ENCODE measurements at regions not wholly inside any gene's neighbourhood (a gene's known extent, or its start where the extent isn't known, plus 50 kb on each side); places are given as distances from the start of the nearest gene placed in this dataset.
A peak's percentile ranks its signal among the peaks of the same experiment; 100 is the strongest.

DNA sequence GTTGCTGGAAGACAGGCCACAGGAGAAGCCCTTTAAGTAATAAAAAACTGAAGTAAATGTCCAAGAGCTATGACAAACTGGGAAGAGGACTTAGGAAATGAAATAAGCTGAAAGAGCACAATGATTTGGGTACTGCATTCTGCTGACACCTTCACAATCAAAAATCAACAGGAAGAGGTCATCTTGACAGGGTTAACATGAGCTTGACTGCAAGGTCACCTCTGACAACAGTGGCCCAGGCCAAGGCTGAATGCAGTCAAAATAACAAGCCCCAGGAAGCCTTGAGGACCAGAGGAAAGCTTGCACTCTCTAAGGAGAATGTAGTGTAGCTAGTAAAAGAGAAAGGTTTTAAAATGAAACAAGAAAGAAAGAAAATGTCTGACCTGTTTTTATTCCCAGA is 179.3 kb downstream of the SEC16B start:
- DNase-seq (ENCODE audit: low read depth): no peak

DNA sequence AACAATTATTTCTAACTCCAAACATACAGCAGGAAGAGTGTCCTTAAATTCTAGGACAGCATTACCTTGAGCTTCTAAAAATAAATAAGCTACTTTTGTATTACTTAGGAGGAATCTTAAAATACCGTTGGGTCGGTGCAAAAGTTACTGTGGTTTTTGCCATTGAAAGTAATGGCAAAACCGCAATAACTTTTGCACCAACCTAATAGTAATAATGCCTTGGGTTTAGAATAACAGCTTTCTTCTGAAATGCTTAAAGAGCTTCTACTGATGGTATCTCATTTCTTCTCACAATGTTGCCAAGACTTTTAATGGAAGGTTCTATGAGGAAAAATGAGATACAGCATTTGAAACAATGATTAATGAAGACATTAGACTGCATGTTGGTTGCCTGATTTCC is 179.9 kb downstream of the SEC16B start:
- DNase-seq (ENCODE audit: low read depth): no peak

DNA sequence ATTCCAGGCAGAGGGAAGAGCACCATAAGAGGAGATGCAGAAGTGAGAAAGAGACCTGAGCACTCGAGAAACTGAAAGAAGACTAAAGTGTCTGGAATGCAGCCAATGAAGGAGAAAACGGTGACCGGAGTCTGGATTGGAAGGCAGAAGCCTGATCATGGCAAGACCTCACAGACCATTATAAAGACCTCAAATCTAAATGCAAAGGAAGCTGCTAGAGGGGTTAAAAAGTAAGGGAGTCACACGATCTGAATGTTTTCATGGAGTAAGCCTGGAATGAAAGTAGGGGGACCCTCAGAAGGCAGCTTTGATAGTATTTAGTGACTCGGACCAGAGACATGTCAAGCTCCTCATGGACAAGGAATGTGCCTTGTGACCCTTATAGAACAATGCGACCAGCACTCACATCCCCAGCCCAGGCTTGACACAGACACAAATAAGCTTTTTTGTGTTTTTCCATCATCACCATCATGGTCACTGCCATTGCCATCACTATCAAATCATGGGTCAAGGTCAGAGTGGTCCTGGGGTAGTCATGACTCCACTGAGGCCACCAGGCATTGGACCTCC is 183.6 kb downstream of the SEC16B start:
- DNase-seq (ENCODE audit: low read depth): no peak

DNA sequence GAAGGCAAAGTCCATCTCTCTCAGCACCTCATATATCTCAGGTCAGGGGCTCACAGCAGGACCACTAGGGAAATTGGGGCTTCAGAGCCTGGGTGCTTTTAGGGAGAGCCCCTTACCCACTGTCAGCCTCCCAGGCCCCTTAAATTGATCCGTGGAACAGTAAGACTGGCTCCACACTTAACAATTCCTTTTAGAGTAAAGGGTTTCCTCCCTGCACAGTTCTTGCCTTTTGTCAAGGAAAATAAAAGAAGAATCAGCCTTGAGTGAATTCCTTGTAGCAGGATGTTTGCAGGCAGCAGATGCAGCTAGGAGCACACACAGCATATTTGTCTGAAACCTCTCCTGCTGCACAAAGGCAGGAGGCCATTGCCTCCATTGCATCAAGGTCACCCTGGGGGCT is 184.9 kb downstream of the SEC16B start:
- no peak for DNase-seq (ENCODE audit: low read depth)

DNA sequence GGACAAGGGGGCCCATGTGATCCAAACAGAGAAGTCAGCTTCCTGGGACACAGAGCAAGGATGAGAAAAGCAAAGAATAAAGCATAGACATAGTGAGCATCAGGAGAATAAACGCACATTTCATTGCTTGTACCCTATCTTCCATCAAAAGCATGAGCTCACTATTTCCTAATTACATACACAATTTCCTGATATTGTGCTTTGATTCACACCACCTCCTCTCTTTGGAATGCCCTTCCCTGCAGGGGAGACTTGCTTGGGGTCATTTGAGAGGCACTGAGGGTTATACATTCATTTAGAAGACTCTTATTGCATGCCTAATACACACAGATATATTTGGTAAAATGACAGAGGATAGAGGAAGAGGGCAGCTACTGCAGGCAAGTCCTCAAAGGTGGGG is 185.4 kb downstream of the SEC16B start:
- no peak for DNase-seq (ENCODE audit: low read depth)

DNA sequence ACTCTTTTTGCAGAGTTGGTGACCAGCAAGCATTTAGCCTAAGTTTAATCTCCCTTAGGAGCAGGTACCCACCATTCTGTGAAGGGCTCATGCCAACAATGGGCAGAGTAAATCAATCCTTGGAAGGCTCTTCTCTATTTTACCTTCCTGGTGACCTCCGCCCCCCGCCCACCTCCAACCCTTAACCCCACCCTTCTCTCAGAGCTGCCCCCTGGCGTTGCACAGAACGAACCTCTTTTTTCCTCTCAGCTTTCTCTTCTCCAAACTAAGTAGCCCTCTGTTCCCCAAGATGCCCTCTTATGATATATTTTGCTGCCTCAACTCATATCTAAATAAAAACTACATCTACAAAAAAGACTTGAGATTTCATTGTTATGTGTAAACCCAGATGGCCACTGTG is 186.8 kb downstream of the SEC16B start:
- no peak for DNase-seq (ENCODE audit: low read depth)

DNA sequence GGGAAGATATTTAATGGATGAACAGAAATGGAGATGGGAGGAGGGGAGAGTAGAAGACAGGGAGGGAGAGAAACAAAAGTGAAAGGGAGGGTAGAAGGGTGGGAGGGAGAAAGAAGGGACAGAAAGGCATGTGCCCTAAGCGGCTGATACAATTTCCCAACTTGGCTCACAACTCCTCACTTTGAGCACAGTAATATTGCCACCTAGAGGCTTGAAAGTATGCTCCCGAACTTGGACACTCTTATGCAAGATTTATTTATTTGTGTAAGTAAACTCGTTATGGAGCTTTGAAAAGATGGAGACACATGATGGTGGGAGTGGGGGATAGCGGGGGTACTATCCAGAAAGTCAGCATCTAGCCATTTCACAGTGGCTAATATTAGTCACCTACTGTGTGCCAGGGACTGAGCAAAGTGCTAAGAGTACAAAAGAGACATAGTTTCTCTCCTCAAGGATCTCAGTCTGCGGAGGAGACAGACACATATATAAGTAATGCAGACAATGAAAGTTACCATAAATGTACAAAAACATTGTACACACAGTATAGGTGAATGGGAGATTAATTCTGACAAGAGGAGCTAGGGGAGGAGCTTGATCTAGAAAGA is 189.7 kb downstream of the SEC16B start:
- DNase-seq (ENCODE audit: low read depth): peak; percentile 24

DNA sequence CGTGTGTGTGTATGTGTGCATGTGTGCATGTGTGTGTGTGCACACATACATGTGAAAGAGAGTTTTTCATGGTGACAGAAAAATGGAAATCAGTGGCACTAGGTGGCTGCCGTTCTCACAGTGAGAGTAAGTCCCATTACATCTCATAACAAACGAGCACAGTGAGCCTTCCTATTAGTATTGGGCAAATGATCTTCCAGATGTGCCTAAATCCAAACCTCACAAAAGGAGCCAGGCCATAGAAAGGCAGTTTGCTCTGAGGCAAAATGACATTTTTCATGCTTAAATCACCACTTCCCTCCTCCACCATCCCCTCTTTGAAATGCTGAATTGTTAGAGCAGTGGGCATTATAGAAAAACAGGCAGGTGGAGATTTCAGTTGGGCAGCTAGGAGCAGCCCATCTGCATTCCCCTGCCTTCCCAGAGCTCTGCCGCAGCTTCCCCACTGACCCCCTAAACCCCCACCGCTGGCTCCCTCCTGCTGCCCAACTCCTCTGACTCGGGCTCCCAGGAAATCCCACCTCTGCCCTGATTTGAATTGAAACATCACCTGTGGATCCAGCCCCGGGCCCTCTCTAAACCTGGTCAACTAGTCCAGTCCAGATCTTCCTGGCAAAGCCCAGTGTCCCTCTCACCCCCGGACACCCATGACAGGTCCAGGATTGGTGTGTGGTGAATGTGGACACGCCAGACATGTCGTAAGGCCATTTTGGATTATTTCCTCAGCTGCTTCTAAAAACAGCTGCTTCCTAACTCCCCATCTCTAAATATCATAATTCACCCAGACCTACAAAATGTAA is 190.5 kb downstream of the SEC16B start:
- no peak for DNase-seq (ENCODE audit: low read depth)

DNA sequence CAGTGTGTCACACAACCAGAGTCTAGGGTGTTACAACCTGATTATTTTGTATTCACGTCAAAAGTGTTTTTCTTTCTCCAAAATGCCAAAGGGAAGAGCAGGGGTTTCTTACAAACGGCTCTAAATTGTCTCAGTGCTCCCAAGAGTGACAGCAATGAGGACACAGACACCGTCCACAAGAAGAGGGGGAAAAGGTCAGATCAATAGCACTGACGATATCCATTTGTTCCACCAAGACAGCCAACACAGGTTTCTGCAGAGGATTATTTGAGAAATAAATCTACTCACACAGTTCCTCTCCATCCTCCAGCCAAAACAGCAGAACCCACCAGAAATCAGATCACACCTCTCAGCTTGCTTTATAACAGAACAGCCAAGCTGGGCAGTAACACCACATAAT is 193.9 kb downstream of the SEC16B start:
- DNase-seq (ENCODE audit: low read depth): no peak

DNA sequence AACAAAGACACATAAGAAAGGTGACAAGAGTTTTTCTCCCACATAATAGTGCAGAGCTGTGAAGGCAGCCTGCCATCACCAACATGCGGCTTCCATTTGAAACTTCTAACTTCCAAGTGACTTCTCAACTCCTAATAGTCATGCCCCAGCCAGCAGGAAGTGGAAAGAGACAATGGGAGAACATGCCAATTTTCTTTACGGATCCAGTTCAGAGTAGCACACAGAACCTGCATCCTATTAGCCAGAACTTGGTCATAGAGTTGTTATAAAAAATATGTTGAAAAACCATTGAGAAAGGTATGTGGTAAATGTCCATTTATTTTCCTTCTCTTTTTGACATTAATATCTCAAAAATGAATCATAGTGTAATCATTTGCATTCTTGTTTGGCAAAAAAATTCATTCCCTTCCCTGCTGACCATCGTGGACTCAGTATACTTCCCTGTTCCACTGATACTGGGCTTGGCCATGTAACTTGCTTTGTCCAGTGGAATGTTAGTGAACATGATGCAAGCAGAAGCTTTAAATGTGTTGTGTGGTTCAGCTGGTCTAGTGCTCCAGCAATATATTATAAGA is 197.4 kb downstream of the SEC16B start:
- no peak for DNase-seq (ENCODE audit: low read depth)

DNA sequence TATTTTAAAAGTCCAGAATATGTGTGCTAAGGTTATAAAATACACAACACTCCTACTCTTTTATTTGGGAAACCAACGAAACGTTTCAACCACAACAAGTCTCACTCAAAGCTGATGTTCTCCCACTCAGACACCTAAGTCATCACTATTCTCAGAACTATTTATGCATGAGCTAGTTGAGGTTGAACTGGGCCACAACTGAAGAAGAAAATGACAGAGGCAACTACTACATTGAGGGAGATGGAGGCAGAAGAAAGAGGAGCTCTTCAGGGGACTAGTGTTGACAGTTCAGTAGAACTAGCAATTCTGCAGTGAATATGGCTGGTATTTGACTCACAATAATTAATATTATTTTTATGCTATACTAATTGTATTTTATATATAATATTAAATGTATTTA is 198.2 kb downstream of the SEC16B start:
- DNase-seq (ENCODE audit: low read depth): no peak

DNA sequence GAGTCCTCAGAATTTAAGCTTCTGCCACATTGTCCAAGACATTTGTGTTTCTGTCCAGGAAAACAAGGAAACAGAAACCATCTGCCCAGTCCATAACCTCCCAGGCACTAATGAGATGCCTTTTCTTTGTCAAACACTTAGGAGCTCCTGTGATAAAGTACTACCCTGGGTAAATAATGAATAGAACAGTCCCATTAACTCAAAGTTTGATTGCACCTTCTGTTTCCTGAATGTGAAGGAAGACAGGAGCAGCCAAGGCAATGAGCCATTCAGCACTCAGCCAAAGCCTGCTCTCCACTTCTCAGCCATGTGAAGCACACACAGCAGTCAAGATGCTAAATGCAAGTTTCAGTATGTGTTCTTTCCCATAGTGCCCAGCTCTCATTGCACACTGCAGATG is 199.8 kb downstream of the SEC16B start:
- no peak for DNase-seq (ENCODE audit: low read depth)

DNA sequence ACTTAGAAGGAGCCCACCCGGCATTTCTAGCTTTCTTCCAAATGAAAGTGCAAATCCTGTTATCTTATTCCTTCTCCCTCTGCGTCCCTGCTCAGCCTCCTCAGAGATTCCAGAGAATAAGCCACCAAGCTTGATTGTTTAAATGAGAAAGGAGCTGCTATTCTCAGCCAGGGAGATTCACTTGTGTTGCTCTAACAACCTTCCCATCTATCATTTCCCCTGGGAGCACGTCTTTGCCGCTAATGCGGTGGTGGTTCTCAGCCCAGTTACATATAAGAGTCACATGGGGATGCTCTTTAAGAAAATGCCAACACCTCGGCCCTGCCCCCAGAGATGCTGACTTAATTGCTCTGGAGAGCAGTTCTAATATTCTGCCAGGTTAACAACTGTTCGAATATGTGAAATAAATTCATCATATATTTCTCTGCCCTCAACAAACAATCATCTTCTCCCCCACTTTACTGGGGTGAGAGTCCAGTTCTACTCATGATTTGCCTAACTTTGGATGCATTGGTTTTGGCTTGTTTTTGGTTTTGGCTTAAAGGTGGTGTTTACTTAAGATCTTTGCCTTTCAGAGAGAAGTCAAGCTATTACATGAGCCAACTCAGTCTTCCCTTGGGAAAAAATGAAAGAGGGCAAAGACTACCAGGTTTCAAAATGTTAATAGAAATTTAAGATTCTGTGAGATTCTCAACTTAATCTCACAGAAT is 213.9 kb downstream of the SEC16B start:
- no peak for DNase-seq (ENCODE audit: low read depth)

DNA sequence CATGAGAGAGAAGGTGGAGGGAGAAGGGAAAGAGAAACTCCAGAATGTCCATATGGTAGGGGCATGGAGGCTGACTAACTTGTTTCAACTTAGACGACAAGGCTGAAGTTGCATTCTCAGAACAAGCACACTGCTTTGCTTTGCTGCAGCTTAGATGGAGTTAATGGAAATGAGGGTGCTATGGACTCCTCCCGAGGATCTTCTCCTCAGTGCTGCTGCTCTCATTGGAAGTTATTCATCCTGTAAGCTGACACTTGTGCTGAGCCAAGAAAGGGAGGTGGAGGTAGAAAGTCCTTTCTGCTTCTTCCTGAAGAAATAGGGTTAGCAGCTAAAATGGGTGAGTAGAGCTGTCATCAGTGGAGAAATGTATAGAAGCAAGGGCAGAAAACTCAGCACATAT is 215.3 kb downstream of the SEC16B start:
- DNase-seq (ENCODE audit: low read depth): no peak

DNA sequence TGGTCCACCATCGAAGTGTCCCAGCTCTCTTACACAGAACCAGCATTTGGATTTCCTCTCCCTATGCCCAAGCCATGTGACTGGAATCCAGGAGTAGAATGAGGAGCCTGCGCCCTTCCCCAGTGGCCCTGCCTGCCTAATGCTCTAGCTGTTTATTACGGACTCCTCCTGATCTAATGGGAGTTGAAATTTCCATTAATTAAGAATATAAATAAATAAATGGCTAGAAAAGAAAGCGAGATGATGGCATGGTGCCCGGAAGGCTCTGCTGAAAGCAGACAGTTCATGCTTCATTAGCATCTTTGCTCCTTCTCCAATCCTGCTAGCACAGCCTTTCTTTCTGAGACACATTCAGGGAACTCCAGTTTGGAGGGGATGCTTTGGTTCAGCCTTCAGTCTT is 216.2 kb downstream of the SEC16B start:
- no peak for DNase-seq (ENCODE audit: low read depth)

DNA sequence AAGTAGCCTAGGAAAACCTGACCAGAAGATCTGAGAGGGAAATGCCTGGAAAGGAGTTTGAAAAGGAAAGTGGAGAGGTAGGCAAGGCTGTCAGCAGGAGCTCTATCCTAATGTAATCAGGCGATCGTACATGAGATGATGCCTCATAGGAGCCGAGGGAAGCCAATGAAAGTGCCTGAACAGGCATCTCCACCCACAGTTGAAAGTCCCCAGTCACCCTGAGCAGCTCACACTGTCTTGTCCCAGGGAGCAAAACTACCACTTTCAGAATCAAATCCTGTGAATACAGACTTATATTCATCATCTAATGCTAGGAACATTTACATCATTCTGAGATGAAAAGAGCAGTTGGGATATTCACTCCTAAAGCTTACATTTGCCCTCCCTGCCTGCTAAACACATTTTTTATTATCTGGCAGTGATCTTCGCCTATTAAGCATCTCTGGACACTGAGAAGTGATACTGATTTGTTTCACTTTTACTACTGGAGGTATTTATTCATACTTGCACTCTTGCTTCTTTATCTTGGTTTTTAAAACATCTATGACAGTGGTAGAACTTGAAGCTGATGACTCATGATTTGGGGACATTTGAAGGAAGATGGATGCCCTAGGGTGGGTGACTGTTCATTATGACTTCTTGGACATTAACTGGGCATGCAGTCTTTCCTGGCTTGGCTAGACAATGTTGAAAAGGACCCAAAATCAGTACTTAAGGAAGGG is 221.6 kb downstream of the SEC16B start:
- no peak for DNase-seq (ENCODE audit: low read depth)

DNA sequence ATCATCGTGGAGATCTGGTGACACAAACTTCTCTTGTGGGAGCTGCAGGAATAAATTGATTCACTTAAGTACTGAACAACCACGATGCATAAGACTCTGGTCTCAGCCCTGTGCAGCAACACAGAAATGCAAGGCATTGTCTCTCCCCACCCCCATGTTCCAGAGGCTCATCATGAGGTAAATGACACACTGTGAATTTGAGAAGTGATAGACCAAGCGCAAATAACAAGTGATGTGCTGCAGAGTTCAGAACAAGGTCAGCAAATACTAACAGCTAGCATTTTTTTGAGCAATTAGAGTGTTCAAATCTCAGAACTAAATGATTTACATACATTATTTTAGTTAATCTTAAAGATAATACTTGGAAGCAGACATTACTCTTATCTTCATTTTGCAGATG is 223.7 kb downstream of the SEC16B start:
- DNase-seq (ENCODE audit: low read depth): no peak

DNA sequence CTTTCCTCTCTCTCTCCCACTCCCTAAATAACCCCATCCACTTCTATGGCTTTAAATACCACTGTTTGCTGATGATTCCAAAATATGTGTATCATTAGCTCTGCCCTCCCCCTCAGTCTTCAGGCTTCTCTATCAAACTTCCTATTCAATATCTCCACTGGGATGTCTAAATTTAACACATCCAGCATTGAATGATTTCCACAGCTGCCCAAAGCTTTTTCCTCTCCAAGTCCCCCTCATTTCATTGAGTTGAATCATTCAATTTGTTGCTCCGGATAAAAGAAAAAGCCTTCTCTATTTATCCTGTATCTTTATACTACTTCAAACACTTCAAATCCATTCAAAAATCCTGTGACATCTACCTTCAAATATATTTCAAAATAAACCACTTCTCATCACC is 225.0 kb downstream of the SEC16B start:
- DNase-seq (ENCODE audit: low read depth): no peak

DNA sequence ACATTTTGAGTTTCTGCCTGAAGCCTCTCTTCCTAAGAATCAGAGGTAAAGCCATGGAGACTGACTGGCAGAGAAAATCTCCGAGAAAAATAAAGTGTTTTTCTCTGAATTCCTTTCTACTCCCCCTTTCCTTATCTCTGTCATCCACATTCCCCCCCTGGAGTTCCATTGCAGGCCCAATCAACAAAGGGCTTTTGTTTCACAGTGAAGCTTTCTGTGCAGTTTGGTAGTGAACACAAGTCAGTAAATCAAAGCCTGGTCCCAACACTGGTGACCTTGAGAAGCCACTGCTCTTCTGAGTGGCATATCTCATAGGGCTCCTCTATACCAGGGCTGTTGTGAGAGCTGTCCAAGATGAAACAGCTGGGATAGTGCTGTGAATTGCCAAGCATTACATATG is 228.4 kb downstream of the SEC16B start:
- no peak for DNase-seq (ENCODE audit: low read depth)

DNA sequence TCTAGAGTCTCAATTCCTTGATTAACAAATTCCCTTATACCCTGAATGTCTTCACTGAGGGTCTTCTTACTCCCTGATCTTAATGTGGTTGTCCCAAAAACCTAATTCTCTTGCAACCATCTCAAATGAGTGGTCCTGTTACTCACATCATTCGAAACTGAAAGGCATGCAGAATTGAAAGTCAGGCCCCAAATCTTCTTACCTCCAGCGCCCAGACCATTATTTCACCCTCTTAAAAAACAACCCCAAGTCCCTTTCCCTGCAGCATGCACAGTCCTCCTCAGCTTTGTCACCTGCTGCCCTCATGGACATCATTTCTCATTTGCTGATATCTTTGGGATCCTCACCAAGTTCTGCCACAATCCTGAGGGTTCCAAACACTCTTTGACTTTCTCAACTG is 230.1 kb downstream of the SEC16B start:
- DNase-seq (ENCODE audit: low read depth): no peak

DNA sequence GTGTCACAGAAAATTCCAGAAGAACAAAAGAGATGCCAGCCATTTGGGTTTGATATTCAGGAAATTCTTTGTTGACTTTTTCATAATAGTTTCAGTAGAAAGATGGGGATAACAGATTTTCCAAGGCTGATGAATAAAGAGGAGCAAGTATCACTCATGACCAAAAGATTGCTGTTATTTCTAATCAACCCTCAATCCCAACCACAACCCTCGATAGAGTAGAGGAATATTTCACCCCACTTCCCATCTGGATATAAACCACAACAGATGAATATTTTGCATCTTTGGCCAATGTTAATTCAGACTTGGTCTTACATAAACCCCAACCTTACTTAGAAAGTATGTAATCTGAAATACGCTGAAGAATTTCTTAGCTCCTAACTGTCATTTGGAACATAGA is 232.4 kb downstream of the SEC16B start:
- DNase-seq (ENCODE audit: low read depth): no peak

DNA sequence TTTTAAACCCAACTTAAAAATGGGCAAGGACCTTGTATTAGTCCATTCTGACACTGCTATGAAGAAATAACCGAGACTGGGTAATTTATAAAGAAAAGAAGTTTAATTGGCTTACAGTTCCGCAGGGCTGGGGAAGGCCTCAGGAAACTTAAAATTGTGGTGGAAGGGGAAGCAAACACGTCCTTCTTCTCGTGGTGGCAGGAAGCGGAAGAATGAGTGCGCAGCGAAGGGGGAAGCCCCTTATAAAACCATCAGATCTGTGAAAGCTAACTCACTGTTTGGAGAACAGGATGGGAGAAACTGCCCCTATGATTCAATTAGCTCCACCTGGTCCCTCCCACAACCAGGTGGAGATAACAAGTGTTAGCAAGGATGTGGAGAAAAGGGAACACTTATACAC is 237.7 kb downstream of the SEC16B start:
- DNase-seq (ENCODE audit: low read depth): no peak

All from forelimb muscle (tissue), 1 donor.